ENCODE measurements at regions not wholly inside any gene's neighbourhood (a gene's known extent, or its start where the extent isn't known, plus 50 kb on each side); places are given as distances from the start of the nearest gene placed in this dataset.

DNA sequence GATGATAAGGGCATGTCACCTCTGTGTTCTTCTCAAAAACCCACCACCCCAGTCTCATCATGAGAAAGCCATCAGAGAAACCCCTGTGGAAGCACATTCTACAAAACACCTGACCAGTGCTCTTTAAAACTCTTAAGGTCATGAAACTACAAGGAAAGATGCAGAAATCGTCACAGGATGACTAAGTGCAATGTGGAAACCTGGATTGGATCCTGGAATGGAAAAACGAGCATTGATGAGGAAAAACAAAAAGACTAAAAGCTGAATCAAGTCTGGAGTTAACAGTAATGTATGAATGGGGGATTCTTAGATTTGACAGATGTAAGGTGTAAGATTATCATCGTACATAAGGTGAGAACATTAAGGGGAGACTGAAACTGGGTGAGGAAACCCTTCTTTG is 211.0 kb downstream of the TBX5 start:
- ATAC-seq, result no peak
- peaks cover 0 to 25% (median 2%) of the 10 kb centered on the region in 12 donors for H3K9me3 ChIP-seq
- peaks cover 0 to 9% (median 0%) of the 10 kb centered on the region in 12 donors for H3K4me1 ChIP-seq
- no peak overlapping the region for H3K4me3 ChIP-seq
- no peaks in the 10 kb centered on the region for H3K36me3 ChIP-seq
- H3K27ac ChIP-seq, result no peak overlapping the region
- TF ChIP-seq, protein P1, sequence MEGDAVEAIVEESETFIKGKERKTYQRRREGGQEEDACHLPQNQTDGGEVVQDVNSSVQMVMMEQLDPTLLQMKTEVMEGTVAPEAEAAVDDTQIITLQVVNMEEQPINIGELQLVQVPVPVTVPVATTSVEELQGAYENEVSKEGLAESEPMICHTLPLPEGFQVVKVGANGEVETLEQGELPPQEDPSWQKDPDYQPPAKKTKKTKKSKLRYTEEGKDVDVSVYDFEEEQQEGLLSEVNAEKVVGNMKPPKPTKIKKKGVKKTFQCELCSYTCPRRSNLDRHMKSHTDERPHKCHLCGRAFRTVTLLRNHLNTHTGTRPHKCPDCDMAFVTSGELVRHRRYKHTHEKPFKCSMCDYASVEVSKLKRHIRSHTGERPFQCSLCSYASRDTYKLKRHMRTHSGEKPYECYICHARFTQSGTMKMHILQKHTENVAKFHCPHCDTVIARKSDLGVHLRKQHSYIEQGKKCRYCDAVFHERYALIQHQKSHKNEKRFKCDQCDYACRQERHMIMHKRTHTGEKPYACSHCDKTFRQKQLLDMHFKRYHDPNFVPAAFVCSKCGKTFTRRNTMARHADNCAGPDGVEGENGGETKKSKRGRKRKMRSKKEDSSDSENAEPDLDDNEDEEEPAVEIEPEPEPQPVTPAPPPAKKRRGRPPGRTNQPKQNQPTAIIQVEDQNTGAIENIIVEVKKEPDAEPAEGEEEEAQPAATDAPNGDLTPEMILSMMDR (IDR thresholded peaks at IDR 0.05), result no peak
- TF ChIP-seq POLR2A (IDR thresholded peaks at IDR 0.05), result no peak
- no peaks in the 10 kb centered on the region for H3K27me3 ChIP-seq
- WGBS, 4 donors, result 50 to 60% (median 50%) methylated on average over 3 of the region's 3 CpGs
- no peak for DNase-seq
- intact Hi-C loops (cut with DNase I), result no loop called here

- intact Hi-C loops (cut with DNase I), result no loop called here
- Histone ChIP-seq H3K4me1 (peaks cover 0 to 9% (median 0%) of the 10 kb centered on the region in 12 donors), H3K27me3 (no peaks in the 10 kb centered on the region), H3K36me3 (no peaks in the 10 kb centered on the region), H3K27ac (no peak overlapping the region), H3K4me3 (no peak overlapping the region), H3K9me3 (peaks cover 0 to 20% (median 2%) of the 10 kb centered on the region in 12 donors)
- DNase-seq (no peak), ATAC-seq (no peak)
- TF ChIP-seq, protein P1 (IDR thresholded peaks at IDR 0.05), result no peak
- no peak for TF ChIP-seq POLR2A (IDR thresholded peaks at IDR 0.05)
- 51 to 61% (median 60%) methylated on average over 5 of the region's 5 CpGs for WGBS, 4 donors
Measured at GRCh38 chr12:114194066-114194465, 211.9 kb downstream of the TBX5 start.

- DNase-seq (no peak), ATAC-seq (no peak)
- Histone ChIP-seq H3K9me3 (peaks cover 0 to 15% (median under 1%) of the 10 kb centered on the region in 12 donors), H3K4me3 (no peak overlapping the region), H3K4me1 (peaks cover 0 to 9% (median 0%) of the 10 kb centered on the region in 12 donors), H3K36me3 (no peaks in the 10 kb centered on the region), H3K27me3 (no peaks in the 10 kb centered on the region), H3K27ac (no peak overlapping the region)
- no peak for TF ChIP-seq POLR2A (IDR thresholded peaks at IDR 0.05)
- TF ChIP-seq, protein P1 (IDR thresholded peaks at IDR 0.05), result no peak
- WGBS, 4 donors, result 79 to 89% (median 81%) methylated on average over 3 of the region's 3 CpGs
- intact Hi-C loops (cut with DNase I), result no loop called here
Measured at GRCh38 chr12:114193474-114193873, 212.5 kb downstream of the TBX5 start.

- Histone ChIP-seq H3K27ac (no peak overlapping the region), H3K36me3 (no peaks in the 10 kb centered on the region), H3K9me3 (peaks cover 0 to 5% (median 0%) of the 10 kb centered on the region in 12 donors), H3K4me1 (peaks cover 0 to 9% (median 0%) of the 10 kb centered on the region in 12 donors), H3K27me3 (peaks cover 0 to 4% (median 0%) of the 10 kb centered on the region in 9 donors), H3K4me3 (no peak overlapping the region)
- 79 to 87% (median 83%) methylated on average over 5 of the region's 5 CpGs for WGBS, 4 donors
- no peak for DNase-seq
- no peak for ATAC-seq
- intact Hi-C loops (cut with DNase I), result no loop called here
- TF ChIP-seq POLR2A (IDR thresholded peaks at IDR 0.05), result no peak
- TF ChIP-seq, protein P1 (IDR thresholded peaks at IDR 0.05), result no peak
Measured at GRCh38 chr12:114192549-114192948, 213.4 kb downstream of the TBX5 start.

Measured in heart left ventricle (tissue), 16 donors.